ENCODE measurements at regions not wholly inside any gene's neighbourhood (a gene's known extent, or its start where the extent isn't known, plus 50 kb on each side); places are given as distances from the start of the nearest gene placed in this dataset.
A peak's percentile ranks its signal among the peaks of the same experiment; 100 is the strongest.
"Not testable (repeated sequence)": the region's sequence is repeated elsewhere in the genome, so short reads cannot be mapped to it uniquely, and the experiment has no call there.

GRCh38 chr2:194550702-194551101 lies 1106.3 kb upstream of the SLC39A10 start:
- TF ChIP-seq, protein P1, sequence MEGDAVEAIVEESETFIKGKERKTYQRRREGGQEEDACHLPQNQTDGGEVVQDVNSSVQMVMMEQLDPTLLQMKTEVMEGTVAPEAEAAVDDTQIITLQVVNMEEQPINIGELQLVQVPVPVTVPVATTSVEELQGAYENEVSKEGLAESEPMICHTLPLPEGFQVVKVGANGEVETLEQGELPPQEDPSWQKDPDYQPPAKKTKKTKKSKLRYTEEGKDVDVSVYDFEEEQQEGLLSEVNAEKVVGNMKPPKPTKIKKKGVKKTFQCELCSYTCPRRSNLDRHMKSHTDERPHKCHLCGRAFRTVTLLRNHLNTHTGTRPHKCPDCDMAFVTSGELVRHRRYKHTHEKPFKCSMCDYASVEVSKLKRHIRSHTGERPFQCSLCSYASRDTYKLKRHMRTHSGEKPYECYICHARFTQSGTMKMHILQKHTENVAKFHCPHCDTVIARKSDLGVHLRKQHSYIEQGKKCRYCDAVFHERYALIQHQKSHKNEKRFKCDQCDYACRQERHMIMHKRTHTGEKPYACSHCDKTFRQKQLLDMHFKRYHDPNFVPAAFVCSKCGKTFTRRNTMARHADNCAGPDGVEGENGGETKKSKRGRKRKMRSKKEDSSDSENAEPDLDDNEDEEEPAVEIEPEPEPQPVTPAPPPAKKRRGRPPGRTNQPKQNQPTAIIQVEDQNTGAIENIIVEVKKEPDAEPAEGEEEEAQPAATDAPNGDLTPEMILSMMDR (IDR thresholded peaks at IDR 0.05): no peak
- no peak for TF ChIP-seq ZFX (IDR thresholded peaks at IDR 0.05; ENCODE audit: borderline replicate concordance)
- H3K27ac ChIP-seq: peak overlapping the region; percentile 0; the same call in 1 of the 2 replicates

DNA sequence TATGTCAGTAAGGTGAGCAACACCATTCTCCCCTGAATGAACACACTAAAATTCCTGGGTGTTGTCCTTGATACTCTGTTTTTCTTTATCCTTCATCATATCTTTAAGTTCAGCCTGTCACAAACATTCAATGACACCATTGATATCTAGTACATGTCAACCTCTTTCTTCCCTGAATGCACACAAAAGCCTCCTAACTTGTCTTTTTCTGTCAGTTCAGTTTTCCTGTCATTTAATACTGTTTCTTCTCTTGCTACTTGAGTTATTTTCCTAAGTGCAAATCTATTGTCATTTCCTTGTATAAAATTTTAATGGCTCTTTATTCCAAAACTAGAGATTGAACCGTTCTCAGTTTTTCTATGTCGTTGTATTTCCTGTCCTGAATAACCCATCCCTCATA lies 1107.6 kb upstream of the SLC39A10 start:
- TF ChIP-seq ZFX (IDR thresholded peaks at IDR 0.05; ENCODE audit: borderline replicate concordance): no peak
- TF ChIP-seq, protein P1 (IDR thresholded peaks at IDR 0.05): no peak
- H3K27ac ChIP-seq: no peak overlapping the region

- H3K27ac ChIP-seq: no peak overlapping the region
- TF ChIP-seq, protein P1 (IDR thresholded peaks at IDR 0.05): peak; percentile 46
- TF ChIP-seq ZFX (IDR thresholded peaks at IDR 0.05; ENCODE audit: borderline replicate concordance): no peak
Observed at GRCh38 chr2:194545978-194546377, 1111.0 kb upstream of the SLC39A10 start.

DNA sequence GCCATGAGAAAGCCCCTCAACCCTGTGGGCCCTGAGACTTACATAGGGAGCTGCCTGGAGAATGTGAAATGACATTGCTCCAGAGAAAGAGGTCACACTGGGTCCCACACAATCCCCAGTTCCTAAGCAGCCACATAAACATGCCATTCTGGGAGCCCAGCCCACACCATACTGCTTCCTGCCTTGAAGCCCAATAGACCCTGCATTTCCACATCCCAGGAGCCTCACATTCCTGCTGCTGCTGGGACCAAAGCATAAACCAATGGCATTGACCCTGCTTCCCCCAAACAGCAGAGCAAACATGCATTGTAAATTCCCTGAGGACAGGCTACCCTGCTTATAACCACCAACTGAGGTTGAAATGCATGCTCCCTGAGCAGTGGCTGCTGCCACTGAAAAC lies 1117.6 kb upstream of the SLC39A10 start:
- TF ChIP-seq, protein P1 (IDR thresholded peaks at IDR 0.05): no peak
- TF ChIP-seq ZFX (IDR thresholded peaks at IDR 0.05; ENCODE audit: borderline replicate concordance): no peak
- H3K27ac ChIP-seq: no peak overlapping the region

- no peak for TF ChIP-seq ZFX (IDR thresholded peaks at IDR 0.05; ENCODE audit: borderline replicate concordance)
- TF ChIP-seq, protein P1 (IDR thresholded peaks at IDR 0.05): no peak
- no peak overlapping the region for H3K27ac ChIP-seq
Observed at GRCh38 chr2:194526121-194526520, 1130.9 kb upstream of the SLC39A10 start.

GRCh38 chr2:194514281-194514680 lies 1142.7 kb upstream of the SLC39A10 start:
- TF ChIP-seq, protein P1 (IDR thresholded peaks at IDR 0.05): no peak
- no peak for TF ChIP-seq ZFX (IDR thresholded peaks at IDR 0.05; ENCODE audit: borderline replicate concordance)
- H3K27ac ChIP-seq: no peak overlapping the region

- H3K27ac ChIP-seq: not testable (repeated sequence)
Observed at GRCh38 chr2:194511070-194511469, 1146.0 kb upstream of the SLC39A10 start.

DNA sequence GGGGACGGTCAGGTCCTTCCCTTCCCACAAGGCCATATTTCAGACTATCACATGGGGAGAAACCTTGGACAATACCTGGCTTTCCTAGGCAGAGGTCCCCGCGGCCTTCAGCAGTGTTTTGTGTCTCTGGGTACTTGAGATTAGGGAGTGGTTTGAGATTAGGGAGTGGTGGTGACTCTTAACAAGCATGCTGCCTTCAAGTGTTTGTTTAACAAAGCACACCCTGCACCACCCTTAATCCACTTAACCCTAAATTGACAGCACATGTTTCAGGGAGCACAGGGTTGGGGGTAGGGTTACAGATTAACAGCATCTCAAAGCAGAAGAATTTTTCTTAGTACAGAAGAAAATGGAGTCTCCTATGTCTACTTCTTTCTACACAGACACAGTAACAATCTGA lies 1152.2 kb upstream of the SLC39A10 start:
- not testable (repeated sequence) for H3K27ac ChIP-seq

Measured in 22Rv1 (cell line).